Heart left ventricle (tissue), 13 donors: ENCODE measurements at regions not wholly inside any gene's neighbourhood (a gene's known extent, or its start where the extent isn't known, plus 50 kb on each side); places are given as distances from the start of the nearest gene placed in this dataset.

Experiments
- POLR2A ChIP-seq, 2 donors: fragments of 450-650 bp; IDR thresholded peaks; one replicate each; pipeline ENCODE4 v1.6.1; 2017; ENCODE audit warnings: antibody characterized with exemption in 2 of 2, mild to moderate bottlenecking in 2 of 2, moderate library complexity in 2 of 2
- TF ChIP-seq, protein P1 (sequence below), 12 donors: fragments of 200-600 bp; sonication (generic) in 4 of 12; IDR thresholded peaks; one replicate each; pipeline versions ENCODE4 v1.5.0 to v1.8.0; 2018 to 2022; ENCODE audit warnings: antibody characterized with exemption in 12 of 12, mild to moderate bottlenecking in 5 of 12
- donor health status: ischemic (EF 13 %, LVEDD 7.1; RV severe dilation, severe dysfunction).
- donor health status: DM: no; HTN: yes; CAD: no.
- donor health status: DM: no; HTN: no; CAD: no.
- donor health status: ischemic (EF 25% LVEDD 6.9; RV normal size, moderate dysfunction).
- donor health status: ischemic (EF 25% LVEDD 5.7; RV mildly dilated, moderate dysfunction).
- donor health status: ischemic (EF 35%, LVEDD 5.7; RV mildly dilated, moderate dysfunction).
- donor health status: nonischemic (EF 11% LVEDD 7.7; RV severe dilation, severe dysfunction).
- donor health status: DM: yes; HTN: yes; CAD: no.
- donor health status: PGD.
- donor health status: ischemic (EF 29% LVEDD 5.4; RV normal size, mild dysfunction).
- donor health status: nonischemic (EF 23%, LVEDD 6.1; RV moderate dilation, normal function).

DNA sequence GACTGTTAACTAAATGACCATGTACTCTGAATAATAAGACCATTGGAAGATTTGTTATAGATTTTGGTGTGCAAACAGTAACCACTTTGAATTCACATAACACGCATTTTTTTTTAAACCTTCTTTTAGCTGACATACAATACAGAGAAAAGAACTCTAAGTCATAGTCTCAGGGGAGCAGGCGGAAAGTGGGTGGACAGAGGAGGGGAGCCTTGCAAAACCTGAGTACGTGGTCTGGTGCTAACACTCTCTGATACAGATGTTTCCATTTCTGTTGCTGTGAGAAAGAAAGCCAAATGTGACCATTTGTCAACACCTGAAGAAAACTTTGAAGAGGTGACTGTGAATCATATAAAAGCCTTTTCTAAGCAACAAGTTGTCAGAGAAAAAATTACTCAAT is 151.8 kb upstream of the GCFC2 start:
- no peak for TF ChIP-seq POLR2A (IDR thresholded peaks at IDR 0.05)
- TF ChIP-seq, protein P1, sequence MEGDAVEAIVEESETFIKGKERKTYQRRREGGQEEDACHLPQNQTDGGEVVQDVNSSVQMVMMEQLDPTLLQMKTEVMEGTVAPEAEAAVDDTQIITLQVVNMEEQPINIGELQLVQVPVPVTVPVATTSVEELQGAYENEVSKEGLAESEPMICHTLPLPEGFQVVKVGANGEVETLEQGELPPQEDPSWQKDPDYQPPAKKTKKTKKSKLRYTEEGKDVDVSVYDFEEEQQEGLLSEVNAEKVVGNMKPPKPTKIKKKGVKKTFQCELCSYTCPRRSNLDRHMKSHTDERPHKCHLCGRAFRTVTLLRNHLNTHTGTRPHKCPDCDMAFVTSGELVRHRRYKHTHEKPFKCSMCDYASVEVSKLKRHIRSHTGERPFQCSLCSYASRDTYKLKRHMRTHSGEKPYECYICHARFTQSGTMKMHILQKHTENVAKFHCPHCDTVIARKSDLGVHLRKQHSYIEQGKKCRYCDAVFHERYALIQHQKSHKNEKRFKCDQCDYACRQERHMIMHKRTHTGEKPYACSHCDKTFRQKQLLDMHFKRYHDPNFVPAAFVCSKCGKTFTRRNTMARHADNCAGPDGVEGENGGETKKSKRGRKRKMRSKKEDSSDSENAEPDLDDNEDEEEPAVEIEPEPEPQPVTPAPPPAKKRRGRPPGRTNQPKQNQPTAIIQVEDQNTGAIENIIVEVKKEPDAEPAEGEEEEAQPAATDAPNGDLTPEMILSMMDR (IDR thresholded peaks at IDR 0.05): no peak
